T-helper 2 cell treated with Interferon-gamma antibody and Interleukin-4, amounts not matched to agents 5 μg/mL and 100 μg/mL, for 36 hours (primary cell): ENCODE measurements at regions not wholly inside any gene's neighbourhood (a gene's known extent, or its start where the extent isn't known, plus 50 kb on each side); places are given as distances from the start of the nearest gene placed in this dataset.

Experiments used
- DNase-seq: peaks from one replicate; pipeline ENCODE4 v3.0.0; 2021; ENCODE audit warnings: low spot score
- H3K27ac Mint-ChIP-seq: one replicate; pipeline ENCODE4 v1.8.0; 2021; ENCODE audit warnings: mild to moderate bottlenecking, mixed read lengths
- H3K27me3 Mint-ChIP-seq: one replicate; pipeline ENCODE4 v1.8.0; 2021; ENCODE audit warnings: low read depth, mixed read lengths
- H3K36me3 Mint-ChIP-seq: one replicate; pipeline ENCODE4 v1.8.0; 2021; ENCODE audit warnings: low read depth, mixed read lengths
- H3K4me1 Mint-ChIP-seq: one replicate; pipeline ENCODE4 v1.8.0; 2021; ENCODE audit warnings: low read depth, mixed read lengths
- H3K4me3 Mint-ChIP-seq: one replicate; pipeline ENCODE4 v1.8.0; 2022; ENCODE audit warnings: mild to moderate bottlenecking, moderate library complexity, mixed read lengths
- H3K9me3 Mint-ChIP-seq: one replicate; pipeline ENCODE4 v1.8.0; 2021; ENCODE audit warnings: mixed read lengths

DNA sequence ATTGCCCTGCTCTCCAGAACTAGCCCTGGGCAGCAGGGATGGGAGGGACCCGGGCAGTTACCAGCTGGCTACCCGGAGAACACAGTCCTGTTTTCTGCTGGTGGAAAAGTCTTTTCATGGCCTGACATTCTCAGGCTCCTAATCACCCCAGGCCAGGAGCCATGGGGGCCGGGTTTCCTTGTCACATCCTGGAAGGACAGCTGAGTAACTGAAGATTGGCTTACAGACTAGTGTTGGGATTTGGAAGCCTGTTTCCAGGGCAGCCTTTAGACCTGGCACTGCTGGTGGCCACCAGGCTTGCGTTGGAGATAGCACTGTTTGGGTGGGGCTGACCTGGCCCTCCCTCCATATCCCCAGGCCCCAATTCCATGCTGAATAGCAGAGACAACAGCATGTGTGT, 349.0 kb downstream of the CTTN start:
- Mint-ChIP-seq H3K36me3 (no peaks in the 10 kb centered on the region), H3K27me3 (peaks cover 4% of the 10 kb centered on the region), H3K27ac (no peak overlapping the region), H3K4me3 (no peak overlapping the region), H3K9me3 (peaks cover 34% of the 10 kb centered on the region), H3K4me1 (no peaks in the 10 kb centered on the region)
- DNase-seq = no peak

DNA sequence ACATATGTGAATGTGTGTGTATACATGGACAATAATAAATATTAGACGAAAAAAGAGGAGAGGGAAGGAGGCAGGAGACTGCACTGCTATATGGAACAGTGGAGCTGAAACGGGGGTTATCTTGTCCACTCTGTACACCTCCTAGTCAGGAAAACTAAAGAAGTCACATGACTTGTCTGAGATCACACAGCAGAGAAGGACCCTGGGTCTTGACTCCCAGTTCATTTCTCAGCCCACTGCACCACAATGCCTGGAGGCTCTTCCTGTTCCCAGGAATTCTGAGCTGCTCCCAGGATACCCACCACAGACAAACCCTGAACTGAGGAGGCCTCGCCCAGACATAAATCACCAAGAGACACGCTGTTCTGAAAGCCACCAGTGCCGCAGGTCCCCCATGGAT, 349.6 kb downstream of the CTTN start:
- no peaks in the 10 kb centered on the region for H3K36me3 Mint-ChIP-seq
- peaks cover 34% of the 10 kb centered on the region for H3K9me3 Mint-ChIP-seq
- H3K4me1 Mint-ChIP-seq = no peaks in the 10 kb centered on the region
- no peak for DNase-seq
- H3K27me3 Mint-ChIP-seq = peaks cover 4% of the 10 kb centered on the region
- H3K27ac Mint-ChIP-seq = no peak overlapping the region
- H3K4me3 Mint-ChIP-seq = no peak overlapping the region

DNA sequence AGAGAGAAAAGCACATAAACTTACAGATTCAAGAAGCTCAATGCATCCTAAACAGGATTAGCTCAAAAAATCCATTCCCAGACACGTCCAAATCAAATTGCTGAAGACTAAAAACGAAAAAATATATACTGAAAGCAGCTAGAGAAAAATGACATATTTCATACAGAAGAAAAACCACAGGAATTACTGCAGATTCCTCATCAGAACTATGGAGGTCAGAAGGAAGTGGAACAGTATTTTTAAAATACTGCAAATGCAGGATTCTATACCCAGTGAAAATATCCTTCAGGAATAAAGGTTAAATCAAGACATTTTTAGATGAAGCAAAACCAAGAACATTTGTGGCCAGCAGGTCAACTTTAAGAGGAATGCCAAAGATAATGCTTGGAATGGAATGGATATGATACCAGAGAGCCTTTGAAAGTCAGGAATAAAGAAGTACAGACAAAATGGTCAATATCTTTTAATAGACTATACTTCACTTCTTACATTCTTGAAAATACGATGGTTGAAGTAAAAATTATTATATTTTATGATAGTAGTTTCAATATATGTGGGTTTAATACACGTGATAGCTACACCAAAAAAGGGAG, 352.9 kb downstream of the CTTN start:
- peaks cover 34% of the 10 kb centered on the region for H3K9me3 Mint-ChIP-seq
- H3K27me3 Mint-ChIP-seq = no peaks in the 10 kb centered on the region
- no peak overlapping the region for H3K27ac Mint-ChIP-seq
- DNase-seq = no peak
- H3K36me3 Mint-ChIP-seq = no peaks in the 10 kb centered on the region
- no peaks in the 10 kb centered on the region for H3K4me1 Mint-ChIP-seq
- H3K4me3 Mint-ChIP-seq = no peak overlapping the region

DNA sequence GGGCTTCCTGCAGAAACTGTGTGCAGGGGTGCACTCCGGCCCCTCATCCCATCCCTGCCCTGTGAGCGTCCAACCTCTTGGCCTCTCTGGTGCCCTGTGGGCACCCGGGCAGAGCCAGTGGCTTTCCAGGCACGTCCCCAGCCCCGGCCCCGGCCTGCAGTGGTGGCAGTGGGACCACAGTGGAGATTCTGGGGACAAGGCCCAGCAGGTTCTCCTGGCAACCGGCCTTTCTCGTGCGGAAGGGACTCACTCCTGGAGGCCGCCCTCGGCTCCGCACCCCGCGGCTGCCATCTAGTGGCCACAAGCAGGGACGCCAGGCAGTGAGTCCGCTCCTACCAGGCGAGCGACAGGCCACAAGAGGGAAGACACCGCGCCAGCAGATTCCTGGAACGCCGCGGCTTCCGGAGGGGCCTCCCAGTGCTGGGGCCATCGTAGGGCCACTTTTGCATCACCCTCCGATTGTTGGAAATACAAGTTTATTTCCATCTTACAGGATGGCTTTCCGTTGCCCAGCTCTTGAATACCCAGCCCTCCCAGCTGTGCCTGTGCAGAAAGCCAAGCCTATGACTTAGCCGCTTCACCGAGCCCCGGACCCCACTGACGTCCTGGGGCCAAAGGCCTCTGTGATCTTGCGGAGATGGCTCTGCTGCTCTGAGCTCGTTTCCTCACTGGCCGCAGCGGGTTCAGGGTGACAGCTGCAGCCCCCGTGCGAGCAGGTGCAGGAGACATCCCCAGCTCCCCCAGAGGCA, 357.3 kb downstream of the CTTN start:
- Mint-ChIP-seq H3K4me3 (no peak overlapping the region), H3K27me3 (no peaks in the 10 kb centered on the region), H3K27ac (no peak overlapping the region), H3K36me3 (no peaks in the 10 kb centered on the region), H3K9me3 (peaks cover 12% of the 10 kb centered on the region), H3K4me1 (no peaks in the 10 kb centered on the region)
- peak; percentile 62 for DNase-seq

DNA sequence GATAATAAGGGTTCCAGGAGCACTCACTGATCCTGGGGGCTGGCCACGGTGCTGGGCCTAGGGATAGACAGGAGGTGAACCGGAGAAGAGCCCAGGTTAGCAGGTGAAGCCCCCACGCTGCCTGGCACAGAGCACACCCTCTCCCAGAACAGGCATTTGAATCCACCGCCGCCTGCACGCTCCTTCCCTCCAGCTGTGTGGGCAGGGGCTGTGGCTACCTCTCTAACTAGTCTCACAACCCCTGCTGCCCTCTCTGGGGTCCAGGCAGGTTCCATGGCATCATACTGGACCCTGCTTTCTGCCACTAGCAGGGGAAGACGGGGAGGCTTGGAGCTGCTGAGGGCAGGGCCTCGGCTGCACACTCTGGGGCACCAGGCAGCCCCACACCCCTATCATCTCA, 358.0 kb downstream of the CTTN start:
- H3K4me3 Mint-ChIP-seq = no peak overlapping the region
- peaks cover 4% of the 10 kb centered on the region for H3K9me3 Mint-ChIP-seq
- no peak for DNase-seq
- H3K27ac Mint-ChIP-seq = no peak overlapping the region
- H3K36me3 Mint-ChIP-seq = no peaks in the 10 kb centered on the region
- no peaks in the 10 kb centered on the region for H3K4me1 Mint-ChIP-seq
- no peaks in the 10 kb centered on the region for H3K27me3 Mint-ChIP-seq

DNA sequence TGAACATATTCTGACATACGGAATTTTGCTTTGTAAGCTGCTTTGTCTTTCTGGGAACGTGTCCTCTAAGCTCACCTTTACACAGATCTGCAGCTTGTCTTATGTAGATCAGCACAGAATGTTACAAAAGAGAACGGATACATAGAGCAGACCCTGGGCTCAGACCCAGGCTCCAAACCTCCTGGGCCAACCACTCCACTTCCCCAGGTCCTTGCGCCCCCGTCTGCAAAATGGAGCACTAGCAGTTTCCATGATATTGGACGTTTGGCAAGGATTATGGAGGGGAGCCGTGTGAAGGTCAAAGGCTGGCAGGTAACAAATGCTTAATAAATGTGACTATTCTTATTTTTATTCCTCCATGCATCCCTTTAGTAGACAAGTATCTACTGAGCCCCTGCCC, 358.4 kb downstream of the CTTN start:
- Mint-ChIP-seq H3K4me3 (no peak overlapping the region), H3K36me3 (no peaks in the 10 kb centered on the region), H3K27ac (no peak overlapping the region), H3K4me1 (no peaks in the 10 kb centered on the region), H3K9me3 (no peaks in the 10 kb centered on the region), H3K27me3 (no peaks in the 10 kb centered on the region)
- DNase-seq = no peak

DNA sequence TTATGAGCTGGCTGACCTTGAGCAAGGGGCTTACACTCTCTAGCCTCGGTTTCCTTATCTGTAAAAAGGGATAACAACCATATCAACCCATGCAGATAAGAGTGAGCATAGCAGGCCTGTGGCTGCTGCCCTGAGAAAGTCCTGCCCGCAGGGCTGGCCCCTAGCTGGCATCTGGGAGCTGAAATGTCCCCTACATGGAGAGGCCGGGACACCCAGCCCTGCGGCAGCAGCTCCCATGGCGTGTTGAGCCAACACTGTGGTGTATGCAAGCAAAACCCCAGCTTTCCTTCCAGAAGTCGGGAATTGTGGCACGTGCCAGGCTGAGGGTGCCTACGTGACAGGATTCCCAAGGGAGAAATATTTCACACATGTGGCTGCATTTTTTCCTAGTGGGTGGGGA, 358.9 kb downstream of the CTTN start:
- H3K4me3 Mint-ChIP-seq = no peak overlapping the region
- no peaks in the 10 kb centered on the region for H3K4me1 Mint-ChIP-seq
- no peaks in the 10 kb centered on the region for H3K36me3 Mint-ChIP-seq
- no peak for DNase-seq
- no peak overlapping the region for H3K27ac Mint-ChIP-seq
- no peaks in the 10 kb centered on the region for H3K9me3 Mint-ChIP-seq
- no peaks in the 10 kb centered on the region for H3K27me3 Mint-ChIP-seq

DNA sequence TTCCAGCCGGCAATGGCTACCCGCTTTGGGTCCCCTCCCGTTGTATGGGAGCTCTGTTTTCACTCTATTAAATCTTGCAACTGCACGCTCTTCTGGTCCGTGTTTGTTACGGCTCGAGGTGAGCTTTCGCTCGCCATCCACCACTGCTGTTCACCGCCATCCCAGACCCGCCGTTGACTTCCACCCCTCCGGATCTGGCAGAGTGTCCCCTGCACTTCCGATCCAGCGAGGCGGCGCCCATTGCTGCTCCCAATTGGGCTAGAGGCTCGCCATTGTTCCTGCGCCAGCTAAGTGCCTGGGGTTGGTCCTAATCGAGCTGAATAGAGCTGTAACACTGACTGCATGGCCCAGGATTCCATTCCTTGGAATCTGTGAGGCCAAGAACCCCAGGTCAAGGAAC, 359.9 kb downstream of the CTTN start:
- H3K27ac Mint-ChIP-seq = no peak overlapping the region
- H3K4me1 Mint-ChIP-seq = no peaks in the 10 kb centered on the region
- H3K27me3 Mint-ChIP-seq = no peaks in the 10 kb centered on the region
- no peak for DNase-seq
- no peaks in the 10 kb centered on the region for H3K9me3 Mint-ChIP-seq
- no peaks in the 10 kb centered on the region for H3K36me3 Mint-ChIP-seq
- H3K4me3 Mint-ChIP-seq = no peak overlapping the region

DNA sequence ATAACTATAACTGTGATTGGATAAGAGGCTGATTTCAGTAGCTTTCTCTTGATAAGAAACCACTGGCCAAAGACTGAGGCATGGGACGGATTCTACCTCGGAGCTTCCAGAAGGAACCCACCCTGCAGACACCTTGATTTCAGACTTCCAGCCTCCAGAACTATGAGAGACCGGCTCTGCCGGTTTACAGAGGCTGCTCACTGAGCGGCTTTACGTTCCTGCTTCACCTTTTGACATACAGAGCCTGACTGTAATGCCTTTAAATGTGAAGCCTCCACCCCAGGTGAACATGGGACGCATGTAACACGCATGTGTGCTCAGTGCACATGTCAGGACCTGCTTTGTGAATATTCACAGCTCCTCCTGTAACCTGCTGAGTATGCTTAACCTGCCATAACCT, 361.5 kb downstream of the CTTN start:
- Mint-ChIP-seq H3K4me1 (no peaks in the 10 kb centered on the region), H3K4me3 (no peak overlapping the region), H3K27ac (no peak overlapping the region), H3K9me3 (no peaks in the 10 kb centered on the region), H3K36me3 (no peaks in the 10 kb centered on the region), H3K27me3 (no peaks in the 10 kb centered on the region)
- no peak for DNase-seq

DNA sequence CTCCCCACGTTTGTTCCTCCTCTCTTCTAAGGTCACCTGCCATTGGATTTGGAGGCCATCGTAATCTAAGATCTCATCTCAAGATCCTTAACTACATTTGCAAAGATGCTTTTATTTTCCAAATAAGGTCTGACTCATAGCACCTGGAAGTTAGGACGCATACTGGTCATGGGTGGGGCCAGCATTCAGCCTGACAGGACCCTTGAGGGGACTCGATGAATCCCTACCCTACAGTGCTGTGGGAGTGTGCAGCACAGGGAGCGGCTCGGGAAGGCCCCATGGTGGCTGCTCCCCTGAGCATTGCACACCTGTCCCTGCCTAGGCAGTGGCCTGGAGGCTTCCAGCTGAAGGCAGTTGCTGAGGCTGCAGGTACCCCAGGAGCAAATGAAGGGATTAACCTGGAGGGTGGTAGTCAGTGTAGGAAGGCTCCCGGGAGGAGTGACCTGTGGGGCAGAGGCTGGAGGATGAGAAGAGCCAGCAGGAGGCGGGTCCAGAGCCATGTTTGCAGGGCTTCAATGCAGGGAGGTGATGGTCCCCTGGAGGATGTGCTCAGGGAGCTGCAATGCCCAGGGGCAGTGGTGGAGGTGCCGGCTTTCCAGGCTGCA, 362.2 kb downstream of the CTTN start:
- H3K27ac Mint-ChIP-seq = no peak overlapping the region
- no peaks in the 10 kb centered on the region for H3K27me3 Mint-ChIP-seq
- H3K36me3 Mint-ChIP-seq = no peaks in the 10 kb centered on the region
- no peak for DNase-seq
- H3K4me1 Mint-ChIP-seq = no peaks in the 10 kb centered on the region
- no peak overlapping the region for H3K4me3 Mint-ChIP-seq
- H3K9me3 Mint-ChIP-seq = no peaks in the 10 kb centered on the region

DNA sequence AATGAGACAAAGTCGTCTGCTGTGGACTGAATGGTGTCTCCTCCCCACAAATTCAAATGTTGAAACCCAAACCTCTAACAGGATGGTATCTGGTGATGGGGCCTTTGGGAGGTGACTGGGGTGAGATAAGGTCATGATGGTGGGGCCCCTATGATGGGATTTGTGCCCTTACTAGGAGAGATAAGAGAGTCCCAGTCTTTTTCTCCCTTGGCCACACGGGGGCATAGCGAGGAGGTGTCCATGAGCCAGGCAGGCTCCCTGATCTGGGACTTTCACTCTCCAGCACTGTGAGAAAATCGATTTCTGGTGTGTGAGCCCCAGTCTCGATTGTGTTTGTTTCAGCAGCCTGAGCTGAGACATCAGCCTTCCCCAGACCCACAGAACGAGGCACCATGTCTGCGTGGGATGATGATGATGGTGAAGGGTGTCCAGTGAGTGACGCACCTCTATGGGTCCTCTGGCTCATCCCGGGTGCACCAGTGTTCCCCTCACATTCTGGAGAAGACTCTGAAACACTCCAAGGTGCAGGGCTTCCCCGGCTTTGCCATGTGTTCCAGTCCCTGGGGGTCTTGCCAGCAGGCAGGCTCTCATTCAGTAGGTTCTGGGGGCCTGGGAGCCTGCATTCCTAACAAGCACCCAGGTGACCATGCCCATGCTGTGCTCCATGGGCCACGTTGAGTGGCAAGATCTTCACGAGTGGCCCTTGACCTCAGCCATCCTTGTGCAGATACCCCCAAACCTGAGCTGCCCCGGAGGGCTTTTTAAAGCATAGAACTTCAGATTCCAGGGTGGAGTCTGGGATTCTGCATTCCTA, 363.0 kb downstream of the CTTN start:
- Mint-ChIP-seq H3K27ac (no peak overlapping the region), H3K4me3 (no peak overlapping the region), H3K4me1 (no peaks in the 10 kb centered on the region), H3K36me3 (no peaks in the 10 kb centered on the region), H3K27me3 (no peaks in the 10 kb centered on the region), H3K9me3 (no peaks in the 10 kb centered on the region)
- no peak for DNase-seq

DNA sequence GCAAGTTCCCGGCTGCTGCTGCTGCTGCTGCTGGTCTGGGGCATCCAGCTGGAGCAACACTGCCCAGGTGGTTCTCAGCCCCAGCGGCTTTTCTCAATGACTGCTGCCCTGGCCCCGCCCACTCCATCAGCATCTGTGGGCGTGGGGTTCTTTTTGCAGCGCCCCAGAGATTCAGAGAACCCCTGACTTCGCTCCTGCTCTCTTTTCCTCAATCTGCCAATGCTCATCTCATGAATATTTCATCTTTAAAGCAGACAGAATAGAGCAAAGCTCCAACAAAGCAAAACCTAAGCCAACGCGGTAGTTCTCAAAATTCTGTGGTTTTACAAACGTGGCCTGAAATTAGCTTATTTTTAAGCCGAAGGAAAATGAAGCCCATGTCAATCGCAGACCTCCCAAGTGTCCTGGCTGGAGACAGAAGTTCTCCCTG, 363.6 kb downstream of the CTTN start:
- no peak overlapping the region for H3K4me3 Mint-ChIP-seq
- no peaks in the 10 kb centered on the region for H3K36me3 Mint-ChIP-seq
- no peaks in the 10 kb centered on the region for H3K27me3 Mint-ChIP-seq
- H3K27ac Mint-ChIP-seq = no peak overlapping the region
- DNase-seq = no peak
- no peaks in the 10 kb centered on the region for H3K9me3 Mint-ChIP-seq
- H3K4me1 Mint-ChIP-seq = no peaks in the 10 kb centered on the region

DNA sequence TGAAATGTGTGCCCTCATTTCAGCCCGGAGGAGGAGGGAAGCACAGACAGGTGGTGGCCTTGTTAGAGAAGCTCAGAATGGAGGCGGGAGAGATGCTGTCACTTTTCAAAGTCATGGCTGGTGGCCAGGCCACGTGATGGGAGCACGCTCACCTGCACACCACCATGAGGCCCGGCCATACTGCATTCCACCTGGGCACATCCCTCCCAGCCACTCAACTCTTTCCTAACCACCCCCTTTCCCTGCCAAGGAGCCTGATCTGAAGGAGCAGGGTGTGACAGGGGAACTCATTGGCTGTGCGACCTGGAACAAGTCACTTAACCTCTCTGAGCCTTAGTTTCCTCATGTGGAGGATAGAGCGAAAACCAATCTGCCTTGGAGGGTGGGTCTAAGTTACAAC, 364.5 kb downstream of the CTTN start:
- H3K27me3 Mint-ChIP-seq = no peaks in the 10 kb centered on the region

DNA sequence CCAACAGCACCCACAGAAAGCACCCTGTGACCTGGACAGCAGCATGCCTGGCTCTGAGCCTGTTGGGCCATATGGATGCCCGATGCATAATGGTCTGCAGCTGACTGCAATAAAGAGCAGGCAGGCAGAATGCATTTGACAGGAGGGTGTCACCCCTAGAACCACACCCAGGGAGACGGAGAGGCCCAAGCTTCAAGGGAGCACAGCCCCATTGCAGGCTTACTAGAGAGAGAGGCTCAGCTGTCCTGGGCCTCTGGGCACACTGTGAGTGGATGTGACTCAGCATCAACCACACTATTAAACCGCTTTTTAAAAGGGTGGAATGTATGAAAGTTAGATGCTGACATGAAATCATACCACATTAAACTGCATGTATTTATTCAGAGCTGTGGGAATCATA, 365.3 kb downstream of the CTTN start:
- Mint-ChIP-seq H3K27me3 (no peaks in the 10 kb centered on the region), H3K27ac (no peak overlapping the region), H3K9me3 (no peaks in the 10 kb centered on the region), H3K4me1 (no peaks in the 10 kb centered on the region), H3K36me3 (no peaks in the 10 kb centered on the region), H3K4me3 (no peak overlapping the region)
- no peak for DNase-seq

More for the DNA sequence above, 364.5 kb downstream of the CTTN start:
- DNase-seq = no peak
- H3K36me3 Mint-ChIP-seq = no peaks in the 10 kb centered on the region
- no peaks in the 10 kb centered on the region for H3K9me3 Mint-ChIP-seq
- no peak overlapping the region for H3K4me3 Mint-ChIP-seq
- H3K27ac Mint-ChIP-seq = no peak overlapping the region
- H3K4me1 Mint-ChIP-seq = no peaks in the 10 kb centered on the region
